OCI-LY3 (cell line): ENCODE measurements at regions not wholly inside any gene's neighbourhood (a gene's known extent, or its start where the extent isn't known, plus 50 kb on each side); places are given as distances from the start of the nearest gene placed in this dataset.

ENCODE experiments used
- EZH2phosphoT487 ChIP-seq: fragments of 200-600 bp; shearing (Covaris generic); IDR thresholded peaks from 2 replicates; pipeline ENCODE4 v1.6.1; 2018; ENCODE audit warnings: antibody characterized with exemption, mixed run types, low read depth
- TF ChIP-seq, protein P1 (sequence below): fragments of 200-600, 300-600 bp; sonication (generic); IDR thresholded peaks from 2 replicates; pipeline ENCODE4 v1.5.1; 2014; ENCODE audit warnings: antibody characterized with exemption, low read length, low read depth

DNA sequence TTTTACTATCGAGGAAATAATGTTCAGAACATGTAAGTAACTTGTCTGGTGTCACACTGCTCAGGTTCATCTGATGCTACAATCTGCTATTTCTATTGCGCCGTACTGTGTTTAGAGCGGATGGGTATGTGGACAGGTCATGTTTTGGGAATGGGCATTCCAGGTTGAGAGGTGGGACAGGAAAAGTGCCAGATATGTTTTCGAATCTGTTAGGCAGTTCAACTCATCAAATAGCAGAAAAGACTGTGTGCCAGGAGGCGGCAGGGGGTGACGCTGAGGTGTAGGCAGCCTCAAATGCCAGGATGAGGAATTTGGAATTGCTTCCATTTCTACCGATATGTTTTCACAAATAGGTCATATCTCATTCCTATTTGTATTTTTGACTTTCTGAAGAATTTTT, 123.8 kb downstream of the HRH4 start:
- TF ChIP-seq, protein P1, sequence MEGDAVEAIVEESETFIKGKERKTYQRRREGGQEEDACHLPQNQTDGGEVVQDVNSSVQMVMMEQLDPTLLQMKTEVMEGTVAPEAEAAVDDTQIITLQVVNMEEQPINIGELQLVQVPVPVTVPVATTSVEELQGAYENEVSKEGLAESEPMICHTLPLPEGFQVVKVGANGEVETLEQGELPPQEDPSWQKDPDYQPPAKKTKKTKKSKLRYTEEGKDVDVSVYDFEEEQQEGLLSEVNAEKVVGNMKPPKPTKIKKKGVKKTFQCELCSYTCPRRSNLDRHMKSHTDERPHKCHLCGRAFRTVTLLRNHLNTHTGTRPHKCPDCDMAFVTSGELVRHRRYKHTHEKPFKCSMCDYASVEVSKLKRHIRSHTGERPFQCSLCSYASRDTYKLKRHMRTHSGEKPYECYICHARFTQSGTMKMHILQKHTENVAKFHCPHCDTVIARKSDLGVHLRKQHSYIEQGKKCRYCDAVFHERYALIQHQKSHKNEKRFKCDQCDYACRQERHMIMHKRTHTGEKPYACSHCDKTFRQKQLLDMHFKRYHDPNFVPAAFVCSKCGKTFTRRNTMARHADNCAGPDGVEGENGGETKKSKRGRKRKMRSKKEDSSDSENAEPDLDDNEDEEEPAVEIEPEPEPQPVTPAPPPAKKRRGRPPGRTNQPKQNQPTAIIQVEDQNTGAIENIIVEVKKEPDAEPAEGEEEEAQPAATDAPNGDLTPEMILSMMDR, result no peak
- TF ChIP-seq EZH2phosphoT487, result no peak
